ENCODE measurements at regions not wholly inside any gene's neighbourhood (a gene's known extent, or its start where the extent isn't known, plus 50 kb on each side); places are given as distances from the start of the nearest gene placed in this dataset.
"Not testable (repeated sequence)": the region's sequence is repeated elsewhere in the genome, so short reads cannot be mapped to it uniquely, and the experiment has no call there.

- Histone ChIP-seq H3K27ac (no peak overlapping the region), H3K4me1 (no peaks in the 10 kb centered on the region), H3K36me3 (no peaks in the 10 kb centered on the region), H3K4me3 (no peak overlapping the region), H3K27me3 (no peaks in the 10 kb centered on the region), H3K9me3 (peaks cover 0 to 7% (median 0%) of the 10 kb centered on the region in 4 donors)
- TF ChIP-seq CTCF (IDR thresholded peaks at IDR 0.05) (no peak), EP300 (IDR thresholded peaks at IDR 0.05) (no peak), POLR2A (IDR thresholded peaks at IDR 0.05) (no peak)
- no peak for DNase-seq (ENCODE audit: low spot score in 2 of 2)
- 71 to 79% methylated on average over 20 of the region's 20 CpGs for WGBS, 2 donors
Observed at GRCh38 chr7:4602905-4603842, 78.9 kb upstream of the FOXK1 start.

GRCh38 chr7:4603843-4604231 lies 78.3 kb upstream of the FOXK1 start:
- WGBS, 2 donors, result 93 to 98% methylated on average over 8 of the region's 8 CpGs
- TF ChIP-seq EP300 (IDR thresholded peaks at IDR 0.05), result no peak
- no peak for TF ChIP-seq POLR2A (IDR thresholded peaks at IDR 0.05)
- TF ChIP-seq CTCF (IDR thresholded peaks at IDR 0.05), result no peak
- no peaks in the 10 kb centered on the region for H3K4me1 ChIP-seq
- H3K36me3 ChIP-seq, result no peaks in the 10 kb centered on the region
- H3K27me3 ChIP-seq, result no peaks in the 10 kb centered on the region
- peaks cover 0 to 7% (median 0%) of the 10 kb centered on the region in 4 donors for H3K9me3 ChIP-seq
- H3K4me3 ChIP-seq, result no peak overlapping the region
- H3K27ac ChIP-seq, result no peak overlapping the region
- no peak for DNase-seq (ENCODE audit: low spot score in 2 of 2)

GRCh38 chr7:4604456-4604940 lies 77.6 kb upstream of the FOXK1 start:
- no peak overlapping the region for H3K4me3 ChIP-seq
- no peaks in the 10 kb centered on the region for H3K4me1 ChIP-seq
- H3K9me3 ChIP-seq, result peaks cover 0 to 7% (median 0%) of the 10 kb centered on the region in 4 donors
- TF ChIP-seq POLR2A (IDR thresholded peaks at IDR 0.05), result no peak
- TF ChIP-seq EP300 (IDR thresholded peaks at IDR 0.05), result no peak
- no peak for TF ChIP-seq CTCF (IDR thresholded peaks at IDR 0.05)
- no peak for DNase-seq (ENCODE audit: low spot score in 2 of 2)
- WGBS, 2 donors, result 85 to 86% methylated on average over 16 of the region's 16 CpGs
- no peak overlapping the region for H3K27ac ChIP-seq
- no peaks in the 10 kb centered on the region for H3K36me3 ChIP-seq
- no peaks in the 10 kb centered on the region for H3K27me3 ChIP-seq

GRCh38 chr7:4606797-4607196 lies 75.3 kb upstream of the FOXK1 start:
- WGBS, 2 donors, result 78 to 79% methylated on average over 10 of the region's 10 CpGs
- DNase-seq (ENCODE audit: low spot score in 2 of 2), result no peak
- Histone ChIP-seq H3K36me3 (no peaks in the 10 kb centered on the region), H3K4me3 (no peak overlapping the region), H3K9me3 (peaks cover 0 to 7% (median 0%) of the 10 kb centered on the region in 4 donors), H3K4me1 (no peaks in the 10 kb centered on the region), H3K27me3 (no peaks in the 10 kb centered on the region), H3K27ac (no peak overlapping the region)
- TF ChIP-seq POLR2A (IDR thresholded peaks at IDR 0.05), result no peak
- TF ChIP-seq CTCF (IDR thresholded peaks at IDR 0.05), result no peak
- no peak for TF ChIP-seq EP300 (IDR thresholded peaks at IDR 0.05)

GRCh38 chr7:4607311-4607729 lies 74.8 kb upstream of the FOXK1 start:
- 68 to 71% methylated on average over 14 of the region's 14 CpGs for WGBS, 2 donors
- peaks cover 0 to 7% (median 0%) of the 10 kb centered on the region in 4 donors for H3K9me3 ChIP-seq
- H3K4me1 ChIP-seq, result no peaks in the 10 kb centered on the region
- no peaks in the 10 kb centered on the region for H3K36me3 ChIP-seq
- H3K27ac ChIP-seq, result no peak overlapping the region
- no peak for TF ChIP-seq CTCF (IDR thresholded peaks at IDR 0.05)
- TF ChIP-seq EP300 (IDR thresholded peaks at IDR 0.05), result no peak
- no peak for TF ChIP-seq POLR2A (IDR thresholded peaks at IDR 0.05)
- no peak overlapping the region for H3K4me3 ChIP-seq
- DNase-seq (ENCODE audit: low spot score in 2 of 2), result no peak
- no peaks in the 10 kb centered on the region for H3K27me3 ChIP-seq

DNA sequence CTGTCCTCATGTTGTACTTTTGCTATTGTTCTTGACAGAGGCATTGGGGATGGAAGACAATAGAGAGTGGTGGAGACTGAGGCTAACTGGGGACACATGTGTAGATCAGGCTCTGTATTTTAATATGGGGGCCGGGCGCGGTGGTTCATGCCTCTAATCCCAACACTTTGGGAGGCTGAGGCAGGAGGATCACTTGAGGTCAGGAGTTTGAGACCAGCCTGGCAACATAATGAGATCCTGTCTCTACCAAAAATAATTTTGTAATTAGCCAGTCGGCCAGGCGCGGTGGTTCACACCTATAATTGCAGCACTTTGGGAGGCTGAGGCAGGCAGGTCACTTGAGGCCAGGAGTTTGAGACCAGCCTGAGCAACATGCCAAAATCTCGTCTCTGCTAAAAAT lies 72.5 kb upstream of the FOXK1 start:
- H3K4me3 ChIP-seq; H3K9me3 ChIP-seq; H3K27ac ChIP-seq; H3K27me3 ChIP-seq; H3K36me3 ChIP-seq; DNase-seq (ENCODE audit: low spot score in 2 of 2): not testable (repeated sequence)
- WGBS, 2 donors, result 83 to 92% methylated on average over 7 of the region's 7 CpGs
- H3K4me1 ChIP-seq, result peaks cover 0 to 14% (median 6%) of the 10 kb centered on the region in 4 donors

Data from tibial nerve (tissue), 4 donors.